Parathyroid adenoma (tissue), 2 donors: ENCODE measurements at regions not wholly inside any gene's neighbourhood (a gene's known extent, or its start where the extent isn't known, plus 50 kb on each side); places are given as distances from the start of the nearest gene placed in this dataset.

Experiments used
- H2AFZ ChIP-seq: fragments of 300-600 bp; sonication (generic); one replicate; pipeline ENCODE4 v1.7.0; 2017; ENCODE audit warnings: antibody characterized with exemption, mild to moderate bottlenecking
- H3K27ac ChIP-seq: fragments of 300-600 bp; sonication (generic); one replicate; pipeline ENCODE4 v1.7.0; 2017
- H3K27me3 ChIP-seq: fragments of 300-600 bp; sonication (generic); one replicate; pipeline ENCODE4 v1.7.0; 2017; ENCODE audit warnings: low read length; ENCODE audit not compliant: control insufficient read depth, insufficient read depth
- H3K36me3 ChIP-seq: fragments of 300-600 bp; sonication (generic); one replicate; pipeline ENCODE4 v1.7.0; 2017; ENCODE audit warnings: low read length; ENCODE audit not compliant: control insufficient read depth, insufficient read depth
- H3K4me1 ChIP-seq: fragments of 300-600 bp; sonication (generic); one replicate; pipeline ENCODE4 v1.7.0; 2017; ENCODE audit warnings: control low read depth
- H3K4me2 ChIP-seq: fragments of 300-600 bp; sonication (generic); one replicate; pipeline ENCODE4 v1.7.0; 2017; ENCODE audit warnings: low read length
- H3K4me3 ChIP-seq: fragments of 300-600 bp; sonication (generic); one replicate; pipeline ENCODE4 v1.7.0; 2017; ENCODE audit warnings: low read depth, low read length
- H3K79me2 ChIP-seq: fragments of 300-600 bp; sonication (generic); one replicate; pipeline ENCODE4 v1.7.0; 2017; ENCODE audit warnings: control low read depth
- H3K9ac ChIP-seq: fragments of 300-600 bp; sonication (generic); one replicate; pipeline ENCODE4 v1.7.0; 2017; ENCODE audit warnings: mild to moderate bottlenecking
- H3K9me3 ChIP-seq: fragments of 300-600 bp; sonication (generic); one replicate; pipeline ENCODE4 v1.7.0; 2017; ENCODE audit warnings: low read length; ENCODE audit not compliant: control insufficient read depth
- TF ChIP-seq, protein P1 (sequence below): fragments of 300-600 bp; sonication (generic); IDR thresholded peaks from one replicate; pipeline ENCODE4 v1.7.0; 2017; ENCODE audit warnings: antibody characterized with exemption, mild to moderate bottlenecking
- donor health status: primary hyperparathyroidism.

DNA sequence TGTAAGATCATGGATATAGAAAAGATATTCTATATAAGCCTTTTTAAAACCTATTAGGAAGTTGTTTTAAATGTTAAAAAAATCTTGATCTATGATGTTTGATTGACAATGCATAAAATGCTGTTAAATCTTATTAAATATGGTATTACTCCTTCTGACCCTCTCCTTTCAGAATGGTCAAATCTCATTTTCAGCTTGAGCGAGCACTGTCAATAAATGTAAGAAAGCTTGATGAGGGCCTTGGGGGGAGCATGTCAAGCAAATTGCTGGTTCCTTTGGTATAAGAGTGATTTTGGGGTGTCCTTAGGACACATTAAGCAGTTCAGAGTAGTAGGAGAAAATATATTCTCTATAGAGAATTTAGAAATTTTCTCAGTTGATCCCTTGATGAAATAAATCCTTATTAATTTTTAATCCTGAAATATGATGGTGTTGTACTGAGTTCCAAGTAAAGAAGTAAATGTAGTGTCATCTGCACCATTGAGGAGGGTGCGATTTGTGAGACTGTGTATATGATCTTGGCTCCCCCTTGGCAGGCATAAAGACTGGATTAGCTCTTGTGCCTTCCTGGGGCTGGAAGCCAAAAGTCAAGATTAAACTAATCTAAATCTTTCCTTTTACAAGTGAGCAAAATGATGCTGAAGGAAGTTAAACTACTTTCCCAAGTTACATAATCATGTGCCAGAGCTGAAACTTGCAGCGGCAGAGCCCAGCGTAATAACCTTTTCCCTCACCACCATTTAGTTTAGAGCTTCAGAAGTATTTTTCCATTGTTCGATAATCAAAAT, 82.6 kb upstream of the ANK2 start:
- no peak overlapping the region for H3K4me3 ChIP-seq
- H3K9ac ChIP-seq: no peak overlapping the region
- no peaks in the 10 kb centered on the region for H3K4me1 ChIP-seq
- no peaks in the 10 kb centered on the region for H3K27me3 ChIP-seq
- TF ChIP-seq, protein P1, sequence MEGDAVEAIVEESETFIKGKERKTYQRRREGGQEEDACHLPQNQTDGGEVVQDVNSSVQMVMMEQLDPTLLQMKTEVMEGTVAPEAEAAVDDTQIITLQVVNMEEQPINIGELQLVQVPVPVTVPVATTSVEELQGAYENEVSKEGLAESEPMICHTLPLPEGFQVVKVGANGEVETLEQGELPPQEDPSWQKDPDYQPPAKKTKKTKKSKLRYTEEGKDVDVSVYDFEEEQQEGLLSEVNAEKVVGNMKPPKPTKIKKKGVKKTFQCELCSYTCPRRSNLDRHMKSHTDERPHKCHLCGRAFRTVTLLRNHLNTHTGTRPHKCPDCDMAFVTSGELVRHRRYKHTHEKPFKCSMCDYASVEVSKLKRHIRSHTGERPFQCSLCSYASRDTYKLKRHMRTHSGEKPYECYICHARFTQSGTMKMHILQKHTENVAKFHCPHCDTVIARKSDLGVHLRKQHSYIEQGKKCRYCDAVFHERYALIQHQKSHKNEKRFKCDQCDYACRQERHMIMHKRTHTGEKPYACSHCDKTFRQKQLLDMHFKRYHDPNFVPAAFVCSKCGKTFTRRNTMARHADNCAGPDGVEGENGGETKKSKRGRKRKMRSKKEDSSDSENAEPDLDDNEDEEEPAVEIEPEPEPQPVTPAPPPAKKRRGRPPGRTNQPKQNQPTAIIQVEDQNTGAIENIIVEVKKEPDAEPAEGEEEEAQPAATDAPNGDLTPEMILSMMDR: no peak
- no peaks in the 10 kb centered on the region for H3K36me3 ChIP-seq
- H3K4me2 ChIP-seq: no peak overlapping the region
- H3K27ac ChIP-seq: no peak overlapping the region
- H3K79me2 ChIP-seq: no peaks in the 10 kb centered on the region
- no peak overlapping the region for H2AFZ ChIP-seq
- no peaks in the 10 kb centered on the region for H3K9me3 ChIP-seq

- Histone ChIP-seq H3K79me2 (no peaks in the 10 kb centered on the region), H3K4me2 (no peak overlapping the region), H3K9ac (no peak overlapping the region), H3K9me3 (no peaks in the 10 kb centered on the region), H3K4me1 (no peaks in the 10 kb centered on the region), H2AFZ (no peak overlapping the region), H3K27ac (no peak overlapping the region), H3K4me3 (no peak overlapping the region), H3K27me3 (no peaks in the 10 kb centered on the region), H3K36me3 (no peaks in the 10 kb centered on the region)
- TF ChIP-seq, protein P1: no peak
Measured at GRCh38 chr4:112968451-112969159, 80.8 kb upstream of the ANK2 start.

DNA sequence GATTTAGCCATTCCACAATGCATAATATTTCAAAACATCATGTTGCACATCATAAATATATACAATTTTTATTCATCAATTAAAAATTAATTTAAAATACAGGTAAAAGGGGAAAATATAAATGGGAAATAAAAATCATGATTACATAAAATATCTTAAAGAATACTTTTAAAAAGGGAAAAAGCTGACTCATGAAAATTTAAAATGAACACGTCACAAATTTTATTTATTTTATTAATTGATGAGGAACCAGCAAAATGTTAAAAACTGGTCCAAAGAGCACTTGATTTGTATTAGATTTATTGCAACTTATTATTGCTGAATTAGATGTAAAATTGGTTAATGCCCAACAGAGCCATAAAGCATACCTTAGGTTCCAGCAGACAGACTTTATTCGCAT, 78.5 kb upstream of the ANK2 start:
- Histone ChIP-seq H3K9ac (no peak overlapping the region), H3K4me3 (no peak overlapping the region), H3K79me2 (no peaks in the 10 kb centered on the region), H3K9me3 (no peaks in the 10 kb centered on the region), H2AFZ (no peak overlapping the region), H3K4me1 (no peaks in the 10 kb centered on the region), H3K4me2 (no peak overlapping the region), H3K36me3 (no peaks in the 10 kb centered on the region), H3K27me3 (no peaks in the 10 kb centered on the region), H3K27ac (no peak overlapping the region)
- TF ChIP-seq, protein P1: no peak

GRCh38 chr4:112973750-112974251, 75.7 kb upstream of the ANK2 start:
- Histone ChIP-seq H3K36me3 (no peaks in the 10 kb centered on the region), H3K4me1 (no peaks in the 10 kb centered on the region), H3K79me2 (no peaks in the 10 kb centered on the region), H3K9me3 (no peaks in the 10 kb centered on the region), H3K27me3 (no peaks in the 10 kb centered on the region), H3K27ac (no peak overlapping the region), H3K9ac (no peak overlapping the region), H3K4me2 (no peak overlapping the region), H3K4me3 (no peak overlapping the region), H2AFZ (no peak overlapping the region)
- TF ChIP-seq, protein P1: no peak
